ENCODE measurements at regions not wholly inside any gene's neighbourhood (a gene's known extent, or its start where the extent isn't known, plus 50 kb on each side); places are given as distances from the start of the nearest gene placed in this dataset.

DNA sequence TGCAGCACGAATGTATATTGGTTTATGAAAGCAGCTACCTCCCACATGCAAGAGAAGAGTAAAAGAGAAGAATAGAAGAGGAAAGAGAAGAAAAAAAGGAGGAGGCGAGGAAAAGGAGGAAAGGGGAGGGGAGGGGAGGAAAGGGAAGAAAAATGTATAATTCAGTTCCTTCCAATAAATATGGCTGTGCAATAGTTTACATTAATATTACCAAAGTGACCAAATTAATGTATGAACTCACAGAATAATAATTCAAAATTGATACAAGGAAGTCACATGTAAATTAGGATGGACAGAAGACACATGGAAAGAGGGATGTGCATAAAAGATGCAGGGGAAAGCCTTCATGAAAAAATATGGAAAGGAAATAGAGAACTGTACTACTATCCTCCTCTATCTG, 172.5 kb downstream of the SLC38A4 start:
- FAIRE-seq (no peak), DNase-seq (ENCODE audit: low read depth, low spot score) (no peak)
- Histone ChIP-seq H3K27ac (ENCODE audit: control insufficient read depth, insufficient read depth, low read length) (no peak overlapping the region), H4K20me1 (ENCODE audit: control insufficient read depth, extremely low read depth, insufficient read depth, low read length) (no peaks in the 10 kb centered on the region), H3K4me1 (ENCODE audit: control insufficient read depth, extremely low read depth, insufficient read depth, low read length) (peaks cover 7% of the 10 kb centered on the region), H3K27me3 (ENCODE audit: control insufficient read depth, extremely low read depth, insufficient read depth, low read length) (no peaks in the 10 kb centered on the region), H3K9me3 (ENCODE audit: control insufficient read depth, low read depth, low read length) (no peaks in the 10 kb centered on the region), H2AFZ (ENCODE audit: control insufficient read depth, low read length) (no peak overlapping the region), H3K4me3 (ENCODE audit: control insufficient read depth in 2 of 3, extremely low read depth in 1 of 3, insufficient read depth in 2 of 3, low read depth in 1 of 3, low read length in 3 of 3) (no peak overlapping the region), H3K4me2 (ENCODE audit: control insufficient read depth, extremely low read depth, insufficient read depth, low read depth, low read length) (no peak overlapping the region), H3K9ac (ENCODE audit: control insufficient read depth, extremely low read depth, insufficient read depth, low read length) (no peak overlapping the region), H3K79me2 (ENCODE audit: control insufficient read depth, insufficient read depth, low read length) (no peaks in the 10 kb centered on the region), H3K9me1 (ENCODE audit: control insufficient read depth, extremely low read depth, insufficient read depth, low read length) (no peaks in the 10 kb centered on the region), H3K36me3 (ENCODE audit: control insufficient read depth in 2 of 2, extremely low read depth in 1 of 2, insufficient read depth in 2 of 2, low read length in 2 of 2) (no peaks in the 10 kb centered on the region)
- TF ChIP-seq, protein P1, sequence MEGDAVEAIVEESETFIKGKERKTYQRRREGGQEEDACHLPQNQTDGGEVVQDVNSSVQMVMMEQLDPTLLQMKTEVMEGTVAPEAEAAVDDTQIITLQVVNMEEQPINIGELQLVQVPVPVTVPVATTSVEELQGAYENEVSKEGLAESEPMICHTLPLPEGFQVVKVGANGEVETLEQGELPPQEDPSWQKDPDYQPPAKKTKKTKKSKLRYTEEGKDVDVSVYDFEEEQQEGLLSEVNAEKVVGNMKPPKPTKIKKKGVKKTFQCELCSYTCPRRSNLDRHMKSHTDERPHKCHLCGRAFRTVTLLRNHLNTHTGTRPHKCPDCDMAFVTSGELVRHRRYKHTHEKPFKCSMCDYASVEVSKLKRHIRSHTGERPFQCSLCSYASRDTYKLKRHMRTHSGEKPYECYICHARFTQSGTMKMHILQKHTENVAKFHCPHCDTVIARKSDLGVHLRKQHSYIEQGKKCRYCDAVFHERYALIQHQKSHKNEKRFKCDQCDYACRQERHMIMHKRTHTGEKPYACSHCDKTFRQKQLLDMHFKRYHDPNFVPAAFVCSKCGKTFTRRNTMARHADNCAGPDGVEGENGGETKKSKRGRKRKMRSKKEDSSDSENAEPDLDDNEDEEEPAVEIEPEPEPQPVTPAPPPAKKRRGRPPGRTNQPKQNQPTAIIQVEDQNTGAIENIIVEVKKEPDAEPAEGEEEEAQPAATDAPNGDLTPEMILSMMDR (optimal IDR thresholded peaks at IDR 0.05 in 1 of 3, IDR thresholded peaks at IDR 0.05 in 1 of 3, conservative IDR thresholded peaks at IDR 0.05 in 1 of 3; ENCODE audit: extremely low read depth in 1 of 3, insufficient read depth in 2 of 3, low read length in 3 of 3): no peak
- TF ChIP-seq EZH2 (IDR thresholded peaks at IDR 0.05; ENCODE audit: low read length): no peak
- dilution Hi-C loops (cut with MboI; ENCODE audit: extremely low pct_ligation_motif_present, low sequenced_read_pairs): no loop called here

DNA sequence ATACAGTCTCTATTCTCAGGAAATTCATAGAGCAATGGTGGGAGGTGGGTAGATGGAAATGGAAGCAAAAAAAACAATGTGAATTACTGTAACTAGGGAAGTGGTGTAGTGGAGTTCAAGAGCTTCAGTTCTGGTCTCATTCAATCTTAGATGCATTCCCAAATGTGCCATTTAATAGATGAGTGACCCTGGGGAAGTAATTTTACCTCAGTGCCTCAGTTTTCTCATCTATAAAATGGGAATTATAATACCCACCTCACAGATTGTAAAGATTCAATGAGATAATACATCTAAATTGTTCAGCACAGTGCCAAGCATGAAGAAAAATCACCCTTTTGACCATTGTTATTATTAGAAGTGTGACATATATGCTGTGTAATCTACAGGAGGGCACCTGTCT, 173.1 kb downstream of the SLC38A4 start:
- H3K27ac ChIP-seq (ENCODE audit: control insufficient read depth, insufficient read depth, low read length): no peak overlapping the region
- H3K79me2 ChIP-seq (ENCODE audit: control insufficient read depth, insufficient read depth, low read length): no peaks in the 10 kb centered on the region
- FAIRE-seq (no peak), DNase-seq (ENCODE audit: low read depth, low spot score) (no peak)
- no peak overlapping the region for H2AFZ ChIP-seq (ENCODE audit: control insufficient read depth, low read length)
- no peak for TF ChIP-seq EZH2 (IDR thresholded peaks at IDR 0.05; ENCODE audit: low read length)
- TF ChIP-seq, protein P1 (optimal IDR thresholded peaks at IDR 0.05 in 1 of 3, IDR thresholded peaks at IDR 0.05 in 1 of 3, conservative IDR thresholded peaks at IDR 0.05 in 1 of 3; ENCODE audit: extremely low read depth in 1 of 3, insufficient read depth in 2 of 3, low read length in 3 of 3): no peak
- no peaks in the 10 kb centered on the region for H3K27me3 ChIP-seq (ENCODE audit: control insufficient read depth, extremely low read depth, insufficient read depth, low read length)
- H3K4me1 ChIP-seq (ENCODE audit: control insufficient read depth, extremely low read depth, insufficient read depth, low read length): peaks cover 3% of the 10 kb centered on the region
- H3K9ac ChIP-seq (ENCODE audit: control insufficient read depth, extremely low read depth, insufficient read depth, low read length): no peak overlapping the region
- H3K9me3 ChIP-seq (ENCODE audit: control insufficient read depth, low read depth, low read length): no peaks in the 10 kb centered on the region
- H4K20me1 ChIP-seq (ENCODE audit: control insufficient read depth, extremely low read depth, insufficient read depth, low read length): no peaks in the 10 kb centered on the region
- H3K9me1 ChIP-seq (ENCODE audit: control insufficient read depth, extremely low read depth, insufficient read depth, low read length): no peaks in the 10 kb centered on the region
- H3K36me3 ChIP-seq (ENCODE audit: control insufficient read depth in 2 of 2, extremely low read depth in 1 of 2, insufficient read depth in 2 of 2, low read length in 2 of 2): peaks cover 0 to 2% of the 10 kb centered on the region in 2 experiments
- no peak overlapping the region for H3K4me2 ChIP-seq (ENCODE audit: control insufficient read depth, extremely low read depth, insufficient read depth, low read depth, low read length)
- dilution Hi-C loops (cut with MboI; ENCODE audit: extremely low pct_ligation_motif_present, low sequenced_read_pairs): no loop called here
- no peak overlapping the region for H3K4me3 ChIP-seq (ENCODE audit: control insufficient read depth in 2 of 3, extremely low read depth in 1 of 3, insufficient read depth in 2 of 3, low read depth in 1 of 3, low read length in 3 of 3)

Data from keratinocyte (primary cell).